ENCODE measurements at regions not wholly inside any gene's neighbourhood (a gene's known extent, or its start where the extent isn't known, plus 50 kb on each side); places are given as distances from the start of the nearest gene placed in this dataset.
A peak's percentile ranks its signal among the peaks of the same experiment; 100 is the strongest.

DNA sequence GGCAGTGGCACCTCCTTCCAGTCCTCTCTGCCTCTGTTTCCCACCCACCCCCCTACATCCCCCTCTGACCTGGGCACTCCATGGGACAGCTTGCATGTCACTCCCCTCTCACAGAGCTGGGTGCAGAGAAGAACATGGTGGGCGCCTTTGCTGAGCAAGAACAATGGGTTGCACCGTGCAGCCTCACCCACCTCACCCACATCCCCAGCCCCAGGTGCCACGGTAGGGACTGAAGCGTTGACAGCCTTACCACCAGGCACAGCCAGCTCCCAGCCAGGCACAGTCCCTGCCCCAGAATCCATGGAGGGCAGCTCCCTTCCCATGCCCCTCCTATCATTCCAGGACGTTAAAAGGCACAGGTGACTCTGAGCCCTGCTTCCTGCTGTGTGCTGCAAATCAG is 93.1 kb upstream of the VSTM2B start:
- no peak for DNase-seq

DNA sequence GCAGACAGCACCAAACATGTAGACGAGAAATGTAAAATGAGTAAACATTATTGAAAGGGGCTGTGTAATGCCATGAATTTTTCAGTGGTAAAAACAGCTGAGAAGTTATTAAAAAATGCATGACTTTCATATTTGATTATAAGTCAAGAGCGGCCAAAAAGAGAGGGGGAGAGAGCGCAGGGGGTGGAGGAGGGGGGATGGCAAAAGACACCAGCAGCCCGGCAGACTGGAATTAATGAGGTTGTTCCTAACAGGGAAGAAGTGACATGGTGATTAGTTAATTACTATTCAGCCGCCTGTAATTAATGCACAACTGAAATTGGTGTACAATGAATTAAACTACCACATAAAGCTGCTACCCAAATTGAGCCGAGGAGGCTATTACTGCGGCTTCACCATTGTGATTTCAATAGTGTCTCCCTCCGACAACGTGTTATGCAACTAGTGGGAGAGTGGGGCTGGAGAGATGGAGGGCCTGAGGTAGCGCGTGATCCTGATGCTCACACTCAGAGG is 89.1 kb upstream of the VSTM2B start:
- no peak for DNase-seq

GRCh38 chr19:29439021-29439420 is 86.8 kb upstream of the VSTM2B start:
- no peak for DNase-seq

DNA sequence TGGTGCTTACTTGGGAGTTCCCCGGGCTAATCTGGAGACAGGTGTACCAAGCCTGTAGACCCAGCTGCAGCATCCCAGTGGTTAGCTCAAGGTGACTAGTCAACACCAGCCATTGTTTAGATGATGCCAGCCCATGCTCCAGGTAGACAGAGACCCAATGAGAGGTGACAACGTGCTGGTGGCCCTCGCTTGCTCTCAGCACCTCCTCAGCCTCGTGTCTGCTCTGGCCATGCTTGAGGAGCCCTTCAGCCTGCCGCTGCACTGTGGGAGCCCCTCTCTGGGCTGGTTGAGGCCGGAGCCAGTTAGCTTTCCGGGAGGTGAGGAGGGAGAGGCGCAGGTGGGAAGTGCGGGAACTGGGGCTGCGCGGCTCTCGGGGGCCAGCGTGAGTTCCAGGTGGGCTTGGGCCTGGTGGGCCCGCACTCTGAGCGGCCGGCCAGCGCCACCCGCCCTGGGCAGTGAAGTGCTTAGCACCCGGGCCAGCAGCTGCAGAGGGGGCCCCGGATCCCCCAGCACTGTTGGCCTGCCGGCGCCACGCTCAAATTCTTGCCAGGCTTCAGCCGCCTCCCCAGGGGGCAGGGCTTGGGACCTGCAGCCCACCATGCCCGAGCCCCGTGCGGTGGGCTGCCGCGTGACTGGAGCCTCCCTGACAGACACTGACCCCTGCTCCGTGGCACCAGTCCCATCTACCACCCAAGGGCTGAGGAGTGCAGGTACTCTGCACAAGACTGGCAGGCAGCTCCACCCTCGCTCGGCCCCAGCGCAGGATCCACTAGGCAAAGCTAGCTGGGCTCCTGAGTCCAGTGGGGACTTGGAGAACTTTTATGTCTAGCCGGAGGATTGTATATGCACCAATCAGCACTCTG is 85.9 kb upstream of the VSTM2B start:
- no peak for DNase-seq

- DNase-seq: no peak
Measured at GRCh38 chr19:29442094-29442493, 83.7 kb upstream of the VSTM2B start.

DNA sequence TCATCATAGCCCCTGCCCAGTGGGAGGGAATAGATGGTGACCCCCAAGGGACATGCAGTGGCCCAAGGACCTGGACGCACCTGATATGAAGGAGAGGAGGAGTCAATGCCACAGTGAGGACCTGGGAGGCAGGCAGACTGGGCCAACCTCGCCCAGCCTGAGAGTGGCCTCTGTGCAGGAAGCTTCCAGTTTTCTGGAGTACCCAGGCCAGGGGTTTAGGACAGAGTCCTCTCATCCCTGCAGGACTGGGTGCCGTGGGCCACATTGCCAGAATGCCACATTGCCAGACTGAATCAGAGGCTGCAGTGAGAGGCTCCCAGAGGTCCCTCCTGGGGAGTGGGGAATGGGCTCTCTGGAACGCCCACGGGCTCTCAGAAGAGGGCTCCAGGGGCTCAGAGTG is 82.9 kb upstream of the VSTM2B start:
- no peak for DNase-seq

DNA sequence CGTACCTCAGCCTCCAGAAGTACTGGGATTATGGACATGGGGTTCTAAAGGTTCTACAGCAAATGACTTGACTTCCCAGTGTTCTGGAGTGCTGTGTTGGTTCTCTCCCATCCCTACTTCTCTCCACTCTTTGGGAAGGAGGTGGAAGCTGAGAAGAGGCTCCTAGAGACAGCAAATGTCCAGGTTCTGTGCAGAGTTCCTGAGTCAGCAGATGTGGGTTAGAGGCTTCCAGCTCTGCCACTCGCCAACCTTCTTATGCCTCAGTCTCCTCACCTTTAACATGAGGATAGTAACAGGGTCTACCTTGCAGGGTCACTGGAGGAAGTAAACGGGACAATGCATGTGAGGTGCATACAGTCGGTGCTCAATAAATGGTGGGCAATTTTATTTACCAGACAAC is 80.5 kb upstream of the VSTM2B start:
- no peak for DNase-seq

DNA sequence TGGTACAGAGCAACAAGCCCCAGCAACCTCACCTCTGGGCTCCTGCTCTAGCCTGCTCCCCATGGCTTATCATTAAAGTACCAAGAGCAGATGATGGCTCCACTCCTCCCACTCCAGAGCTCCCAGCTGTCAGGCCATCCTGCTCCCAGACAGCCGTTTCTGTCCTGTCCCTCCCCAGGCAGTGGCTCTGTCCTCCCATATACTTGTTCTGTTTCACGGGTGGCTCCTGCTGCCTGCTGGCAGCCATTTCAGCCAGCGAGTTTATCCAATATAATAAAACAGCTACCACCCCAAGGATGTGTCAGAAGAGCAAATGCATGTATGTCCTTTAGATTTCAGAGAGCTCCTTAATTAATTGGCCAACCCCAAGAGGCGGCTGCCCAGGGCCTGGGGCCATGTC is 79.4 kb upstream of the VSTM2B start:
- no peak for DNase-seq

GRCh38 chr19:29448046-29448445 is 77.7 kb upstream of the VSTM2B start:
- no peak for DNase-seq

DNA sequence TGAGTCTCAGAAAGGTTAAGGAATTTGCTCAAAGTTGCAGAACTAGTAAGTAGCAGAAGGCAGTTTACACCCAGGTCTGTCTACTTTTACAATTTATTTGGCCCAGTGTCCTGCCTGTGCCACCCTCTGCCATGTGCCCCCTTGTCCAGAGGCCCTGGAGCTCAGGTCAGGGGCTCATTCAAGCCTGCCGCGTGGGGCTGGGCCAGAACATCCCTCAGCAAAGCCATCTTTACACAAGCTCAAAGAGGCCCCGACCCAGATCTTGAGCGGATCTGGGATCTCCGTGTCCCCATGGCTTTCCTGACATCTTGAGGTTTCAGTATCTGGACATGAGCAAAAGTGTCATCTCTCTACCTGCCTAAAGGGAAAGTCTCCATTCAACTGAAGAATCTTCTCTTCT is 76.4 kb upstream of the VSTM2B start:
- DNase-seq: no peak

- DNase-seq: no peak
Measured at GRCh38 chr19:29450306-29450705, 75.5 kb upstream of the VSTM2B start.

DNA sequence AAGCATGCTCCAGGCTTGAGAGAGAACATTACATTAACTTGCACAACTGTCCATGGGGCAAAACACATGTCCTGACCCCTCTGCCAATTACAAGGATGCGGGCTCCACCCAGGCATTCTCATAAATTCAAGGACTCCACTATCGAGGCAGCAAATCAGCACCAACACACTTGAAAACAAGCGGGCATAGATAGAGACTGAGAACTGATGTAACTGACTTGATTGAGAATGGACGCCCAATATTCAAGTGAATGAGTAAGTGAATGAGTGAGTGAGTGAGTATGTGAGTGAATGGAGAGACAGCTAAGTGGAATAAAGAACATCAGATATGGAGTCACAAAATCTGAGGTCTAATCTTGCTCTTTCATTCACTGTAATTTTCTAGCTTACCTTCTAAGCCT is 75.0 kb upstream of the VSTM2B start:
- no peak for DNase-seq

GRCh38 chr19:29454109-29454508 is 71.7 kb upstream of the VSTM2B start:
- no peak for DNase-seq

DNA sequence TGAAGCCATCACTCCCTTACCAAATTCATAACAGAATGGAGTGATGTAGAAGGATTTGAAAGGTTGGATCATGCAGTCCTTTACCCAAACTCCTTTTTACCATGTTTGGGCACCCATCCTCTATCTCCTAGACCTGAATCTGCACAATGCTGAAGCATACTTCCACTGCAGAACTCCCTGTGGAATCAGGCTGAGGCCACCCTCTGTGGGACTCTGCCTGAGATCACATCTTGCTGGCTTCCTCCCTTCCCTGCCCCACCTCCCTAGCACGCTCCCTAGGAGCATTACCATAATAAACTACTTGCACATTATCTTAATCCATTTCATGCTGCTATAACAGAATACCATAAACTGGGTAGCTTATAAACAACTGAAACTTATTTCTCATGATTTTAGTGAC is 68.4 kb upstream of the VSTM2B start:
- DNase-seq: no peak

DNA sequence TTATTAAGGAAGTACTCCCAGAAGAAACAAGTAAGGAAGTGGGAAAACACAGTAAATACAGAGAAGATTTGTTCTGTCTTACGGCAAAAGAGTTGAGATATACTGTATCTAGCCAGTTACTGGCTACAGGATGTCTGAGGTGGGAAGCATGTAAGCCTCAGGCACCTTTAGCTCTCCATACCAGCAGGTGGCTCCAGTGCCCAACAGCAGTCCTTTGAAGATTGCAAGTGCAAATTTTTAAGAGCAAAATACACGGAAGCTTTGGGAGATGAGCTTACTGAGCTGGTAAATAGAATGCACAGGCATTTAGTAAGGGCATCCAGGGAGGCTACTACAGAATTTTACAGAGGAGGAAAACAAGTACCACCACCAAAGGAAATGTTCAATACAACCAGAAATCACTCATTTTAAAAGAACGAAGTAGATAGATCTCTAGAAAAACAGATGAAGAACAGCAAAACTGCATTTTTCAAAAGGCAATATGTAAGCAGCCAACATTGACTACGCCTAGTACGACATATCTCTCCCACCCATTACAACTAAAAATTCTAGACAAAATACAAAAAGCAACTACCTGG is 57.9 kb upstream of the VSTM2B start:
- DNase-seq: peak; percentile 6

GRCh38 chr19:29475469-29475868 is 50.3 kb upstream of the VSTM2B start:
- no peak for DNase-seq

Data from CD4-positive, alpha-beta T cell treated with Interleukin-17A for 1 hour (primary cell).